ENCODE measurements at regions not wholly inside any gene's neighbourhood (a gene's known extent, or its start where the extent isn't known, plus 50 kb on each side); places are given as distances from the start of the nearest gene placed in this dataset.

DNA sequence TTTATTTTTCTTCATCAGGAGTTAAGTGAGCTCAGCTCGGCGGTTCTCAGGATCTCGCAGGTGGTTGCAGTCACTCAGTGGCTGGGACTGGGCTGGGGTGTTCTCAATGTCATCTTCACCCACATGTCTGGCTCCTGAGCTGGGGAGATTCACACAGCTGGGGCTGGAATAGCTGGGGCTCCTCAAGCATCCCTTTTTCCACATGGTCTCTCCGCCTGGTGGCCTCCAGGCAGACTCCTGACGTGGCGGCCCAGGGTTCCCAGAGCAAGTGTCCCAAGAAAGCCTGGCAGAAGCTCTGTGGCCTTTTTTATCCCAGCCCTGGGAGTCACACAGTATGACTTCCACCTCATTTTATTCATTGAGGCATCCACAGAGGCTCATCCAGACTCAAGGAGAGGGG is 84.1 kb upstream of the ANKRD34C start:
- 0% methylated on average over 6 of the region's 6 CpGs for WGBS (ENCODE audit: insufficient coverage, low coverage, missing lambda C conversion rate)
- Histone ChIP-seq H3K9me3 (replicated peaks; ENCODE audit: control insufficient read depth, insufficient read depth, low read depth, low read length) (no peaks in the 10 kb centered on the region), H3K79me2 (ENCODE audit: control insufficient read depth, insufficient read depth, low read length) (no peaks in the 10 kb centered on the region), H3K27me3 (ENCODE audit: control insufficient read depth in 2 of 2, insufficient read depth in 2 of 2, low read length in 2 of 2) (peaks cover 10 to 32% of the 10 kb centered on the region in 2 experiments; a peak in 4 of 5 replicates), H3K4me2 (ENCODE audit: insufficient read depth, low read length) (no peak overlapping the region), H3K36me3 (ENCODE audit: control insufficient read depth, insufficient read depth, low read length) (no peaks in the 10 kb centered on the region), H3K4me1 (replicated peaks in 1 of 2; ENCODE audit: control insufficient read depth in 2 of 2, insufficient read depth in 2 of 2, low read length in 2 of 2) (no peaks in the 10 kb centered on the region), H4K20me1 (replicated peaks; ENCODE audit: control insufficient read depth, insufficient read depth, low read length) (no peaks in the 10 kb centered on the region), H2AFZ (ENCODE audit: low read depth, low read length) (no peak overlapping the region), H3K9ac (ENCODE audit: insufficient read depth in 1 of 2, low read depth in 2 of 2, low read length in 2 of 2) (no peak overlapping the region), H3K27ac (ENCODE audit: extremely low read depth, low read depth, low read length) (no peak overlapping the region), H3K4me3 (no peak overlapping the region), H3K9me1 (ENCODE audit: control insufficient read depth, insufficient read depth, low read length) (no peaks in the 10 kb centered on the region)
- ChIA-PET CTCF (ENCODE audit: low intra/inter-chr PET ratio) (no interaction called here), POLR2A (interaction anchor here (0.6 to 0.7 kb wide), 2 partner anchors 26 to 651 kb away, joined by 3 to 4 read pairs; no protein-coding TSS in a partner anchor)
- ATAC-seq (no peak), FAIRE-seq (no peak), DNase-seq (ENCODE audit: extremely low read depth in 1 of 4, low spot score in 3 of 4) (no peak)
- in situ Hi-C loops (cut with MboI) (no loop called here), intact Hi-C loops (cut with micrococcal nuclease) (no loop called here)
- no peak for TF ChIP-seq ZNF165 (CRISPR knock-in tag; IDR thresholded peaks at IDR 0.05; ENCODE audit: borderline replicate concordance)
- TF ChIP-seq JUNB (CRISPR knock-in tag; conservative IDR thresholded peaks at IDR 0.05), result no peak
- no peak for TF ChIP-seq CAMTA2 (CRISPR knock-in tag; conservative IDR thresholded peaks at IDR 0.05)
- no peak for TF ChIP-seq SMAD3 (CRISPR knock-in tag; conservative IDR thresholded peaks at IDR 0.05)
- no peak for TF ChIP-seq PHB2 (IDR thresholded peaks at IDR 0.05; ENCODE audit: low read depth)
- BruUV-seq (replicated peaks), result no TSS peak

DNA sequence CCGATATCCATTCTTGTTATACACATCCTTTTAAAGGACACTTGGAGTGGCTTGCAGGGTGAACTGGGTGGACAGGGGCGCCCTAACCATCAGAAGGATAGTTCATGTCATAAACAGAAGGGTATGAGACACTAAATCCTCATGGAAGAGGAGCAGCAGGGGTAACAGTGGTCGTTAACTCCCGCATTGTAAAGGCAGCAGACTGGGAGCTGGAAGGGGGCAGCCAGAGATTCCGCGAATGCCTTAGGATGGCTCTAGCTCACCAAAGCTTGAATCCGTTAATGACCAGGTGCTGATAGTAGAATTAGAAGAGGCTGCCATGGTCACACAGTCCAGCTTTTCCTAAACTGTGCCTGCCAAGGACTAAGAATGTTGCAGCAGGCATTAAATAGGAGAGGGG is 85.2 kb upstream of the ANKRD34C start:
- Histone ChIP-seq H3K36me3 (ENCODE audit: control insufficient read depth, insufficient read depth, low read length) (no peaks in the 10 kb centered on the region), H3K9me3 (replicated peaks; ENCODE audit: control insufficient read depth, insufficient read depth, low read depth, low read length) (no peaks in the 10 kb centered on the region), H3K4me1 (replicated peaks in 1 of 2; ENCODE audit: control insufficient read depth in 2 of 2, insufficient read depth in 2 of 2, low read length in 2 of 2) (no peaks in the 10 kb centered on the region), H2AFZ (ENCODE audit: low read depth, low read length) (no peak overlapping the region), H3K27me3 (ENCODE audit: control insufficient read depth in 2 of 2, insufficient read depth in 2 of 2, low read length in 2 of 2) (peaks cover 20 to 41% of the 10 kb centered on the region in 2 experiments; a peak in 4 of 5 replicates), H3K9me1 (ENCODE audit: control insufficient read depth, insufficient read depth, low read length) (no peaks in the 10 kb centered on the region), H4K20me1 (replicated peaks; ENCODE audit: control insufficient read depth, insufficient read depth, low read length) (no peaks in the 10 kb centered on the region), H3K9ac (ENCODE audit: insufficient read depth in 1 of 2, low read depth in 2 of 2, low read length in 2 of 2) (no peak overlapping the region), H3K27ac (ENCODE audit: extremely low read depth, low read depth, low read length) (no peak overlapping the region), H3K79me2 (ENCODE audit: control insufficient read depth, insufficient read depth, low read length) (no peaks in the 10 kb centered on the region), H3K4me3 (no peak overlapping the region), H3K4me2 (ENCODE audit: insufficient read depth, low read length) (no peak overlapping the region)
- WGBS (ENCODE audit: insufficient coverage, low coverage, missing lambda C conversion rate), result 1% methylated on average over 7 of the region's 7 CpGs
- ATAC-seq (no peak), DNase-seq (ENCODE audit: extremely low read depth in 1 of 4, low spot score in 3 of 4) (no peak), FAIRE-seq (no peak)
- intact Hi-C loops (cut with micrococcal nuclease), result no loop called here
- ChIA-PET CTCF (ENCODE audit: low intra/inter-chr PET ratio) (no interaction called here), POLR2A (no interaction called here)
- BruUV-seq (replicated peaks), result no TSS peak
- in situ Hi-C loops (cut with MboI), result no loop called here
- TF ChIP-seq, protein P1, sequence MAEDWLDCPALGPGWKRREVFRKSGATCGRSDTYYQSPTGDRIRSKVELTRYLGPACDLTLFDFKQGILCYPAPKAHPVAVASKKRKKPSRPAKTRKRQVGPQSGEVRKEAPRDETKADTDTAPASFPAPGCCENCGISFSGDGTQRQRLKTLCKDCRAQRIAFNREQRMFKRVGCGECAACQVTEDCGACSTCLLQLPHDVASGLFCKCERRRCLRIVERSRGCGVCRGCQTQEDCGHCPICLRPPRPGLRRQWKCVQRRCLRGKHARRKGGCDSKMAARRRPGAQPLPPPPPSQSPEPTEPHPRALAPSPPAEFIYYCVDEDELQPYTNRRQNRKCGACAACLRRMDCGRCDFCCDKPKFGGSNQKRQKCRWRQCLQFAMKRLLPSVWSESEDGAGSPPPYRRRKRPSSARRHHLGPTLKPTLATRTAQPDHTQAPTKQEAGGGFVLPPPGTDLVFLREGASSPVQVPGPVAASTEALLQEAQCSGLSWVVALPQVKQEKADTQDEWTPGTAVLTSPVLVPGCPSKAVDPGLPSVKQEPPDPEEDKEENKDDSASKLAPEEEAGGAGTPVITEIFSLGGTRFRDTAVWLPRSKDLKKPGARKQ (CRISPR knock-in tag; IDR thresholded peaks at IDR 0.05), result no peak
- TF ChIP-seq BCOR (IDR thresholded peaks at IDR 0.05) (no peak), POLR2B (IDR thresholded peaks at IDR 0.05; ENCODE audit: low read depth, partially characterized antibody) (no peak), CREBBP (IDR thresholded peaks at IDR 0.05; ENCODE audit: low read depth, low read length) (no peak), U2AF1 (optimal IDR thresholded peaks at IDR 0.05; ENCODE audit: low read depth, low read length) (no peak), RBFOX2 (IDR thresholded peaks at IDR 0.05; ENCODE audit: low read depth, low read length) (no peak), KDM2B (CRISPR knock-in tag; IDR thresholded peaks at IDR 0.05) (no peak), HNRNPK (IDR thresholded peaks at IDR 0.05; ENCODE audit: low read depth, low read length, poor library complexity, severe bottlenecking) (no peak), NFATC3 (IDR thresholded peaks at IDR 0.05) (no peak)
- TF ChIP-seq, protein P2, sequence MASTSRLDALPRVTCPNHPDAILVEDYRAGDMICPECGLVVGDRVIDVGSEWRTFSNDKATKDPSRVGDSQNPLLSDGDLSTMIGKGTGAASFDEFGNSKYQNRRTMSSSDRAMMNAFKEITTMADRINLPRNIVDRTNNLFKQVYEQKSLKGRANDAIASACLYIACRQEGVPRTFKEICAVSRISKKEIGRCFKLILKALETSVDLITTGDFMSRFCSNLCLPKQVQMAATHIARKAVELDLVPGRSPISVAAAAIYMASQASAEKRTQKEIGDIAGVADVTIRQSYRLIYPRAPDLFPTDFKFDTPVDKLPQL (IDR thresholded peaks at IDR 0.05; ENCODE audit: extremely low read depth, insufficient read length), result no peak
- TF ChIP-seq, protein P3, sequence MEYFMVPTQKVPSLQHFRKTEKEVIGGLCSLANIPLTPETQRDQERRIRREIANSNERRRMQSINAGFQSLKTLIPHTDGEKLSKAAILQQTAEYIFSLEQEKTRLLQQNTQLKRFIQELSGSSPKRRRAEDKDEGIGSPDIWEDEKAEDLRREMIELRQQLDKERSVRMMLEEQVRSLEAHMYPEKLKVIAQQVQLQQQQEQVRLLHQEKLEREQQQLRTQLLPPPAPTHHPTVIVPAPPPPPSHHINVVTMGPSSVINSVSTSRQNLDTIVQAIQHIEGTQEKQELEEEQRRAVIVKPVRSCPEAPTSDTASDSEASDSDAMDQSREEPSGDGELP (CRISPR knock-in tag; IDR thresholded peaks at IDR 0.05; ENCODE audit: borderline replicate concordance), result no peak
